Right forelimb (tissue), 1 donor: ENCODE measurements at regions not wholly inside any gene's neighbourhood (a gene's known extent, or its start where the extent isn't known, plus 50 kb on each side); places are given as distances from the start of the nearest gene placed in this dataset.

Source experiments
- DNase-seq: peaks from one replicate; pipeline ENCODE4 v3.0.0-alpha.2; 2018

DNA sequence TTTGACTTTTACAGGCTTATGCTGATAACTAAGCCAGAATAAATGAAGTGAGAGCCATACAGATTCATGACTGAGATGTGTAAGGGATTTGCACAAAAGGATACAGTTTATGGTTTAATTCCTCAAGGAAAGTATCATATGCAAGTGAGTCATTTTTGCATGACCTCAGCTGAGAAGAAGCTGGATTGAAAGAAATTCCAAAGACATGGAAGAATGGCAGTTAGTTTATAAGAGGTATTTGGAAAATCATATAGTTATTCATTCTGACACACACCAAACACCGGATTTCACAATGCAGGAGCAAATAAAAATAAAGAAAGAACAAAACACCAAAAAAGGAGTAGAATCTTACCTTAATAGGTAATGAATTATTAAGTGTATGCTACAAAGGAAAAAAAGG is 83.2 kb upstream of the RND3 start:
- DNase-seq: no peak

DNA sequence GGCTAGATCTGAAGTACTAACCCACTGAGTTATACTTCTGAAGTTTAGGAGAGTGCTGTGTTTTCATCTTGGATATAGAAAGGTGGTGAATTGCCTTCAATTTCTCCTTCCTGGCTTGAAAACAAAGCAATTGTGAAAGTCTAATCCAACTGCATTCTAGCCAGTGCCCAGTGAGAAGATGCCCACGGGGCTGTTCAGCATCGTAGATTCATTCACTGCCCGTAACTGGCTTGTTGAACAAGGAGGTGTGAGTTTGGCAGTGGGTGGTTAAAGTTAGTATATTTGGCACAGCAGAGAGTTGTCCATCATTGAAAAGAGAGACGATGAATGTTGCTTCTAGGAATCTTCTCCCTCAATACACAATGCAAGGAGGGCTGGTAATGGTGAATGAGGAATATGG is 82.3 kb upstream of the RND3 start:
- no peak for DNase-seq

DNA sequence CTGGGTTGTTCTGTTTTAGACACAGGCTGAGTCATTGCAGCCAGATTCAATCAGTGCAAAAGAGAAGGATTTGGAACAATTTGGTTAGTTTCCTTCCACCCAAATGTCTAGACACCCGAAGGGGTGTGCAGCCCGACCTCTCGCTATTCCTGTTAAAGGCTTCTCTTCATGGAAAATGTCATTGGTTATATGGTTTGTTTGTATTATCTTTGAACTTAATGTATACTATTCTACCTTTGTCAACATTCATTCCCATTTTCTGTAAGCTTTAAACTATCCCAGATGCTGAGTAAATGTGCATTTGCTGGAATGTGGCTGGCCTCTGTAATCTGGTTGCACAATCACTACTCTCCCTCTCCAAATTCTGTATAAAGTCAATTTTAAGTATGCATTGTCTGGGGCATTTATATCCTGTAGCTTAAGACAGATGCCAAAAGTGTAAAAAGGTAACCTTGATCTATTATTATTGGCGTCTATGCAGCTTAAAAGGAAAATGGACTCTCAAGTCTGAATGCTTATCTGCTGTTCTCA is 80.4 kb upstream of the RND3 start:
- DNase-seq: no peak

DNA sequence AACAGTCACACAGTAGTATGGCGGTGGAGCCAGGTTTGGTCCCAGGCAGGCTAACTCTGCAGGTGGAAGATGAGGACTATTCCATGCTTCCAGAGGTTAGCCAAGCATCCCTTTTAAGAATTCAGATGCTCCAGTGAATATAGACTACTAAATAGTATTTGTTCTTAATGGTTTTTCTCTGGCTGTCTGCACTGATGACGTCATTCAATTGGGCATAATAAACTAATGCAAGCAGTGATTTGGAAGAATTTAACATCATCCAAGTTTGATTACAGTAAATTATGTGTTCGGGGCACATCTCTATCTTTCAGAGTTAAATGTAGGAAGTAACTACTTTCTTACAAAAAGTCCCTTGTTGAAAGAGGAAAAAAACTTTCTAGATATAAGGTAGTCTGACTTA is 78.8 kb upstream of the RND3 start:
- DNase-seq: no peak

DNA sequence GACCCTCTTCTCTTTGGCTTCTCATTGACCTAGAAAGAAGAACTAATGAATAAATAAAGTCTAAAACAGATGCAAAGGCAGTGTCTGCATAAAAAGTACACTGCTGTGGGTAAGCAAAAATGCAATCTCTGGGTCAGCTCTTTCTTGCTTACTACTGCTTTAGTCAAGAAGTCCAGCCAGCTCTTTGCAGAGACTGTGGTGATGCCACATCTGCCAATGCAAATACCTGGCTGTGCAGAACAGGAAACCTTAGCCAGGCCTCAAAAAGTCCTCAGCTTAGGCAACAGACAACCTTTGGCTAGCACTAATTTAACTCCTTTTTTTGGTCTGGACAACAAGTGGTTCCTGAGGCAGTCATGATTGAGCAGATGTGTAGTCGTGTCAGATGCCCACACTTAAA is 73.6 kb upstream of the RND3 start:
- DNase-seq: no peak

DNA sequence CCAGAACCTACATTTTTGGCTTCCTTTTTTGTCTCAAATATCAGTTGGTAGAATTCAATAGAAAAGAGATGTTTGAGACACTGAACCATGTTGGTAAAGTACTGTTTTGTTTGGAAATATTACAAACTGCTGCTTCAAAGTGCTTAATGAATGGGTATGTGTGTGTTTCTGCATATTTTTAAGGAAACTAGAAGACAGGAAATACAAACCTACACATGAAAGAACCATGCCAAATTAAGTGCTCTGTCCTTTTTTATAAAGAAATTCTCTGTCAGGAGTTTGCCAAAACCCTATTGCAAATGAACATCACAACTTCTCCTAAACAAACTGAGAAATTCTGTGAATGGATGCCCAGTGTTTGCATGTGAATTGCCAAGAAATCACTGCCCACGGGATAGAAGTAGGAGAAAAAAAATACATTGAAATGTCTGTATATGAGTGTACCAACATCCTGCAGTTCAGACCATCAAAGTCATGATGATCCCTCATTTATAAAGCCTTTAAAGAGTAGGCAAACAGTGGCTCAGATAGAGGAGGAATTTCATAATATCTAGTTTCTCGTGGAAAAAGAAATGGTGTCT is 69.6 kb upstream of the RND3 start:
- DNase-seq: no peak

DNA sequence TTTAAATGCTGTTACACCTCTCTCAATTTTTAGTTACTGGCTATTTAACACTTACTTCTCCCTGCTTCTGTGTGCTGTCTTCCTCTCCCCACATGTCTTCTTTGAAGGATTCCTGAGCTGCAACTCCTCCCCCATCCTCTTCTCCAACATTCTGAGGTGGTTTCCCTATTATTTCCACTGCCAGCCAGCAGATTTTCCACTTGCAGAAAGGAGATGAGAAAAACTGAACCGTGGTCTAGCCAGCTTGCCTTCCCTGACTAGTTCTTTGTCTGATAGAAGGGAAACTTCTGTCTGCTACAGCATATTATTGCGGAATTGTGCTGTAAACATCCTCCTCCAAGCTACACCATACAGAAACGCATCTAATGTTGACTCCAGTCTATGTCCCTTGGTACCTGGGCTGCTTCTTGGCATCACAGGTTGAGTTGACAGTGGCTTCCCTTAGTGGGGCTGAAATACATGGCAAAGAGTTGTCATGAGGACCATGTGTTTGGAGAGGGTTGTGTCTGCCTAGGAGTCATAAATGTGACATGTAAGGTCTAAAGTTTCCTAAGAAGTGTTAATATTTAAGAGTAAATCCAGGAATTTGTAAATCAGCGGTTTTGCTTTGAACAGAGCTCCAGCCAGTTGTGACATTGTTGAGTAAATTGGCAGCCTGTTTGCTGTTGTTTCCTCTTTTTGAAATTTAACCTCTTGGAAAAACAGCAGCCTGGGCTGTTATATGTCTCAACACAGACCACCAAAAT is 68.3 kb upstream of the RND3 start:
- no peak for DNase-seq

DNA sequence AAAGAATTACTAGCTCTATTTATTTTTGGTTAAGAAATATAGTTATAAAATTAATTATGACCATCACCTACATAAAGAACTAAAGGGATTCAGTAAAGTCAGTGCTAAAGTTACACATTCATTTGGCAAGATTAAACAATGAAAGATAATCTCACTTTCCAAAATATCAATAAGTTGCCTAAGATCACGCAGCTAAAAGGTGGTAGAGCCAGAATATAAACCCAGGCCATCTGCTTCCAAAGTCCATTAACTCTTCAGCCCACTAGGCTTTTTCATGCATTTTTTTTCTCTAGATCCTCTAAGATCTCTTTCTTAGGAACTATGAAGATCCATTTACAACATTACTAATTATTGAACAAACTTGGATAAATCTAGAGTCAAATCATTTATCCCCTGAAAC is 66.6 kb upstream of the RND3 start:
- no peak for DNase-seq

DNA sequence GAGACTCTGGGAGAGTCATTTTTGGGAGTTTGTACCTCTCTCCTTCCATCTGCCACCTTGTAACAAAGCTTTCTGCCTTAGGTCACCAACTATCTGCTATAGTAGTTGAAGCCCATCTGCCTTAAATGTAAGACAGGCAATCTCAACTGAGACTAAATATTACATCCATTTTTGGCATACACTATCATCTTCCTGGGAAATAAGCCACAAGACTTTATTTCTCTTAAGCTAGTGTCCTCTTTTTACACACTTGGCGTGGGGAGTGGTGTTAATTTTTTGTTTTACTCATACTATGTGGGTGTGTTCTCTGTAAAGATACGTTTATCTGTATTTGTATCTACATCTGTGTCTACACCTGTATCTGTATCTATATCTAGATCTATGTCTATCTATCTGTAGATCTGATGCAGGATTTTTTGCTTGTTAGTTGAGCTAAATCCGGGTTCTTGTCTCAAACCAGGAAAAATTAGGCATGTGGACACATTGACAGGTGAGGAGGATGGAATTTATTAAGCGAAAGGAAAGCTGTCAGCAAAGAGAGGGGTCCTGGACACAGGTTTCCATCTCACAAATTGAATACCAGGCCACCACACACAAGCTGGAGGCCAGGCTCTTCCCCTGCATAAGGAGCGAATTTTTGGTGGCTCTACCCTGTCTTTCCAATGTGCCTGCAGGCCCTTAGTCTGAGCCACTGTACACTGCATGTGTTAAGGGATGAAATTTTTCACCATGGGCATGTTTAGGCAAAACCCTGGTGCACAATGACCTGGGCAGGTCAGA is 64.8 kb upstream of the RND3 start:
- DNase-seq: no peak

DNA sequence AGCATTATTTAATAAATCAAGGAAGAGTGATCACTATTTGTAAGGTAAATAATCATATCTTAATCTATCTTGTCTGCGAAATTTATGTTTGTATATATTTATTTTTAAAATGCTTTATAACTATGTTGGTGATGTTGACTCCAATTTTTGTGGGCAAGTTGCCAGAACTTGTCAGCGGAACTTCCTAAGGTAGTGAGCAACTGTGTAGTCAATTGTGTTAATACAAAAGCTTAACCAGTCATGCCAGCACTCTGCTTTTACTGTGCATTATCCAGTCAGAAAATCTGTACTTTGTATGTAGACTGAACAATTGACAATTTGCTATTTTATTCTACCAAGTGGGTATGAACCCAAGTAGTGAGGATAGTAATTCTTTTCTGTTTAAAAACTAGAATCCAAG is 61.9 kb upstream of the RND3 start:
- DNase-seq: no peak

DNA sequence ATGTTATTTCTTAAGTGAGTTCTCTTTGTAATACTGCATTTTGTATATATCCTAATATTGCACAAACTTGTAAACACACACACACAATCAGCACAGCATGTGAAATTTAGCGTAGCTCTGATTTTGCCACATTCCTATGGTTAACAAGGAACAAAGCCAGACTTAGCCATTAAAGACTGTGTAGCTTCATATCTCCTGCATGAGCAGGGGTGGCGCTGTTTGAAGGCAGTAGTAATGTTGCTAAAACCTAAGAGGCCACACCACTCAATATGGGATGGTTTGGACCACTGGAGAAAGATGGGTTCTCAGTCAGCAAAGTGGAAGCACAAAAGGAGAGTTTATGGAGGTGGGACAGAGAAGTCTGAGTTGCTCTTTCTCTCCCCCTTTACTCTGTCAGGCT is 61.1 kb upstream of the RND3 start:
- DNase-seq: no peak

DNA sequence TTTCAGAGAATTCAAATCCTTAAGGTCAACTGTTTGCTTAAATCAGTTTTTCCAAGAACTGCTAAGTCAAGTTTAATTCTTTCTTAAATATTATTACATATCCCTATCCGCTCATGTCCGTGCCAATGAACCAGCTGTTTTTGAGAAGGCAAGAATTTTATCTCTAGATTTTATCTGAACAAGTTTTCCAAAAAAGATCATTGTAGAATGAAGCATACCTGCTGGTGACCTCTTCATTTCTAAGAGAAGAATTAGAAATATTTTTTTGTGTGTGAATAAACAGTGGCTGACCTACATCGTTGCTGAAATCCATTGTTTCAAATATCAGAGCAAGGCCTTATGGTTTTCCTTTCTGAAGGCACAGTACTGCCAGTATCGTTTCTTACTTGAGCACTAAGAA is 58.4 kb upstream of the RND3 start:
- DNase-seq: no peak

DNA sequence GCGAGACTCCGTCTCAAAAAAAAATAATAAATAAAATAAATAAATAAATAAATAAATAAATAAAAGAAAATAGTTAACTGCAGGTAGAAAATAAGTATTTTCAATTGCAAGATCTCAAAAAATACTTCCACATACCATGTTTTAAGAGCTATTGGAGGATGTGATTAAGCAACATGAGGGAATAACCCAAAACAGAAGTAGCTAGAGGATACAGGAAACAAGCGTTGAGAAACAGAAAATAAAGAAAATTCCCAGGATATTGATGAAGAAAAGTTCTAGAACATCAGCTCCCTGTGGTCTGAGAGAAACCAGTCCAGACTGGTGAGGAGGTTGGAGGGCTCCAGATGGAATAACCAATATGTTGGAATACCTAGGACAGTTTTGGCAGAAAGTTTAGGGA is 57.3 kb upstream of the RND3 start:
- no peak for DNase-seq

DNA sequence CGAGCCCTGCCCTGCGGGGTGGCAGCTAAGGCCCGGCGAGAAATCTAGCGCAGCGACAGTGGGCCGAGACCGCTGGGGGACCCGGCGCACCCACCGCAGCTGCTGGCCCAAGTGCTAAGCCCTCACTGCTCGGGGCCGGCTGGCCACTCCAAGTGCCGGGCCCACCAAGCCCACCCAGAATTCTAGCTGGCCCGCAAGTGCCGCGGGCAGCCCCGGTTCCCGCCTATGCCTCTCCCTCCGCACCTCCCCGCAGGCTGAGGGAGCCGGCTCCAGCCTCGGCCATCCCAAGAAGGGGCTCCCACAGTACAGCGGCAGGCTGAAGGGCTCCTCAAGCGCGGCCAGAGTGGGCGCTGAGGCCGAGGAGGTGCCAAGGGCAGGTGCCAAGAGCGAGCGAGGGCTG is 55.2 kb upstream of the RND3 start:
- no peak for DNase-seq

DNA sequence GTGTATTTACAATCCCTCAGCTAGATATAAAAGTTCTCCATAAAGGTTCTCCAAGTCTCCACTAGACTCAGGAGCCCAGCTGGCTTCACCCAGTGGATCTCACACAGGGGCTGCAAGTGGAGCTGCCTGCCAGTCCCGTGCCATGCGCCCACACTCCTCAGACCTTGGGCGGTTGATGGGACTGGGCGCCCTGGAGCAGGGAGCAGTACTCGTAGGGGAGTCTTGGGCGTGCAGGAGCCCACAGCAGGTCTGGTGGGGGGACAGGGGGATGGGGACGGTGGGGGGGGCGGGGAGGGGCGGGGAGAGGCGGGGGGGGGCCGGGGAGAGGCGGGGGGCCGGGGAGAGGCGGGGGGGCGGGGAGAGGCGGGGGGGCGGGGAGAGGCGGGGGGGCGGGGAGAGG is 54.7 kb upstream of the RND3 start:
- no peak for DNase-seq

DNA sequence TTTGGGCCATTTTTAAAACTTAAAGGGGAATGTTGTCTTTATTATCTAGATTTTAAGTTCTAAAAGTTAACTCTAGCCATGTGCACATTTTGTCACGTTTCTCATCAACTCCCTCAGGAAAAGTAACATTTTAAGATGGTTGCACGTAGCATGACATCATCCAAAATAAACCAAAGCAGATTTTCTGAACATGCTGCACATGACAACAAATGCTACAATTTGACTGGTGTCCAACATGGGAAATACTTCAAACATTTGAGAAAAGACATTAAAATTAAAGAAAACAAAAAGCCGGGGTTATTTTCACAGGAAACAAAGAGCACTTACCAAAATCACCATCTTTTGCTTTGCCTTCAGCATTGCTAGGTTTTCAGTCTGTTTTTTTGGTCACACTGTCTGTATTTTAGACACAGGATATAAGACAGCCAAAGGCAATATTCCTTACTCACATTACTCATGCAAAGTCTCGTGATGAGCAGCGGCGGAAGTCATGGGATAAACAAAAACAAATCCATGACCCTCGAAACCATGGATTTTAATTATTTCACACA is 51.3 kb upstream of the RND3 start:
- DNase-seq: no peak
